CD8-positive, alpha-beta memory T cell (primary cell): ENCODE measurements at regions not wholly inside any gene's neighbourhood (a gene's known extent, or its start where the extent isn't known, plus 50 kb on each side); places are given as distances from the start of the nearest gene placed in this dataset.
A peak's percentile ranks its signal among the peaks of the same experiment; 100 is the strongest.

Source experiments
- CTCF ChIA-PET: fragments of 350-600 bp; sonication (Branson Sonifier 250); formaldehyde crosslinking; loops from one replicate; lab custom pipeline; 2021; ENCODE audit warnings: antibody characterized with exemption; lab: Charles Lee
- POLR2A ChIA-PET: fragments of 350-600 bp; sonication (Branson Sonifier 250); formaldehyde crosslinking; loops from one replicate; lab custom pipeline; 2021; ENCODE audit warnings: antibody characterized with exemption; lab: Charles Lee
- DNase-seq, 5 donors: peaks; one replicate each; pipeline versions ENCODE4 v3.0.0 to v3.0.0-alpha.2; 2020 to 2022; ENCODE audit warnings: mixed read lengths in 1 of 5
- H3K27ac ChIP-seq: one replicate; pipeline ENCODE4 v1.7.0; 2013; ENCODE audit warnings: low read depth, mild to moderate bottlenecking, low read length, moderate library complexity
- H3K27me3 ChIP-seq: 2 replicates; pipeline ENCODE4 v1.7.0; 2013; ENCODE audit warnings: low read length, mild to moderate bottlenecking; ENCODE audit not compliant: insufficient read depth, poor library complexity, severe bottlenecking
- H3K36me3 ChIP-seq: 2 replicates; pipeline ENCODE4 v1.7.0; 2013; ENCODE audit warnings: mild to moderate bottlenecking, low read length, moderate library complexity; ENCODE audit not compliant: insufficient read depth
- H3K4me1 ChIP-seq: 2 replicates; pipeline ENCODE4 v1.7.0; 2013; ENCODE audit warnings: mild to moderate bottlenecking, low read length, moderate library complexity; ENCODE audit not compliant: insufficient read depth
- H3K4me3 ChIP-seq: 2 replicates; pipeline ENCODE4 v1.7.0; 2013; ENCODE audit warnings: mild to moderate bottlenecking, low read length
- H3K9me3 ChIP-seq: 2 replicates; pipeline ENCODE4 v1.7.0; 2013; ENCODE audit warnings: mild to moderate bottlenecking, low read length
- H3K27ac Mint-ChIP-seq, 8 donors: one replicate each; pipeline ENCODE4 v1.8.0; 2020 to 2021; ENCODE audit warnings: mixed read lengths in 8 of 8, mild to moderate bottlenecking in 6 of 8, inconsistent platforms in 3 of 8, moderate library complexity in 3 of 8
- H3K27me3 Mint-ChIP-seq, 2 donors: one replicate each; pipeline ENCODE4 v1.8.0; 2020 to 2021; ENCODE audit warnings: mixed read lengths in 2 of 2, mild to moderate bottlenecking in 1 of 2, moderate library complexity in 1 of 2
- H3K36me3 Mint-ChIP-seq, 3 donors: one replicate each; pipeline ENCODE4 v1.8.0; 2020 to 2021; ENCODE audit warnings: mixed read lengths in 3 of 3, inconsistent platforms in 1 of 3, mild to moderate bottlenecking in 1 of 3
- H3K4me1 Mint-ChIP-seq, 3 donors: one replicate each; pipeline ENCODE4 v1.8.0; 2020 to 2021; ENCODE audit warnings: mixed read lengths in 3 of 3, inconsistent platforms in 1 of 3, mild to moderate bottlenecking in 1 of 3
- H3K4me3 Mint-ChIP-seq, 7 donors: one replicate each; pipeline ENCODE4 v1.8.0; 2020 to 2021; ENCODE audit warnings: mixed read lengths in 7 of 7, mild to moderate bottlenecking in 6 of 7, moderate library complexity in 4 of 7, inconsistent platforms in 2 of 7
- H3K9me3 Mint-ChIP-seq, 5 donors: one replicate each; pipeline ENCODE4 v1.8.0; 2020 to 2022; ENCODE audit warnings: mixed read lengths in 5 of 5, mild to moderate bottlenecking in 3 of 5, moderate library complexity in 2 of 5, inconsistent platforms in 1 of 5

DNA sequence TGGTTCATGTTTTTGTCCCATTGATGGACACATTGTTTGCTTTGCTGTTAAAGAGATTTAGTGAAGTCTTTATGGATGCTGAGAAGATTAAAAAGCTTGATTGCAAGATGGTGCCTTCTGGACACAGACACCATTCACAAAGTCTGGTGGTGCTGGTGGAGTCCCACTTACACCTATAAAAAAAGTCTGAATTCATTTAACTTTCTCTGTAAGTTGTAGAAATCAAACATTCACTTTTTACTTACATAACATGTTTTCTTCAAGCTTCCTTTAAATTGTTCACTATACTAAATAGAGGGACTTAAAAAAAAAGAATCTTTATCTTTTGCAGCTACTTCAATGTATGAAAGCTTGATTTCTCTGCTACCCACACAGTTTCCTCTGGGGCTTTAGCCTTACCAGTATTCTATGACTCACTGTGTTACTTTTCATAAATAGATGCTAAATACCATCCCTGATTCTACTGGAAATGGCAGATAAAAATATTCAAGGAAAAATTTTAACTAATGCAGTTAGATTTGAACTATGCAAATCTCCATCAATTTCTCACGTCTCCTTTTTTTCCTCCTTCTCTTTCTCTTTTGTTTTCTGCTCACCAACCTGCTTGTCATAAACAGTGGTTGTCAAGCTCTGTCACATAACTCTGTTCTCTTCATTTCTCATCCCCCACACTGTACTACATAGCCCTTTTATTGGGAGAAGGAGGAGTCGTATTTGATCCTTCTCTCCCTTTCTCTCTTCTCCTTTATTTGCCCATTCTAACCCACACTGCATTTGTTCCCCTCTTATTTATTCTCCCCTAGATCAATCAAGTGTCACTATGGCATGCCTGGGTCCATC, 89.7 kb downstream of the FAM76B start:
- peak overlapping the region; percentile 66 for H3K27ac ChIP-seq

GRCh38 chr11:95698676-95699557, 90.7 kb downstream of the FAM76B start:
- Mint-ChIP-seq H3K36me3 (peaks cover 0 to 1% (median 0%) of the 10 kb centered on the region in 3 donors), H3K9me3 (peaks cover 0 to 6% (median 0%) of the 10 kb centered on the region in 5 donors), H3K27ac (peak overlapping the region; percentile 24 to 98 (median 90)), H3K27me3 (no peaks in the 10 kb centered on the region), H3K4me3 (peak overlapping the region in 6 of 7 donors; percentile 5 to 83 (median 64)), H3K4me1 (peaks cover 36 to 49% (median 47%) of the 10 kb centered on the region in 3 donors)
- no peaks in the 10 kb centered on the region for H3K9me3 ChIP-seq
- no peaks in the 10 kb centered on the region for H3K27me3 ChIP-seq
- DNase-seq = no peak
- H3K36me3 ChIP-seq = no peaks in the 10 kb centered on the region
- no peak overlapping the region for H3K27ac ChIP-seq
- ChIA-PET CTCF (interaction anchor here (0.7 to 17.2 kb wide), 5 partner anchors 16 to 630 kb away, joined by 3 to 335 read pairs (median 3); partner anchors contain the start of gene SESN3), POLR2A (interaction anchor here (0.9 to 1.3 kb wide), 2 partner anchors 9 to 468 kb away, joined by 3 to 4 read pairs; partner anchors contain the start of gene SESN3)
- peaks cover 59% of the 10 kb centered on the region for H3K4me1 ChIP-seq
- peak overlapping the region; percentile 49 for H3K4me3 ChIP-seq

More for the DNA sequence above, 89.7 kb downstream of the FAM76B start:
- H3K9me3 Mint-ChIP-seq = no peaks in the 10 kb centered on the region
- peak overlapping the region; percentile 82 to 98 (median 94) for H3K27ac Mint-ChIP-seq
- Histone ChIP-seq H3K27me3 (no peaks in the 10 kb centered on the region), H3K4me1 (peaks cover 66% of the 10 kb centered on the region), H3K4me3 (peak overlapping the region; percentile 49), H3K36me3 (no peaks in the 10 kb centered on the region), H3K9me3 (no peaks in the 10 kb centered on the region)
- no peaks in the 10 kb centered on the region for H3K27me3 Mint-ChIP-seq
- DNase-seq = peak in 1 of 5 donors; percentile 40
- peak overlapping the region; percentile 68 to 86 (median 78) for H3K4me3 Mint-ChIP-seq
- H3K4me1 Mint-ChIP-seq = peaks cover 36 to 49% (median 47%) of the 10 kb centered on the region in 3 donors
- peaks cover 0 to 1% (median 0%) of the 10 kb centered on the region in 3 donors for H3K36me3 Mint-ChIP-seq
- CTCF ChIA-PET = interaction anchor here (0.6 to 17.2 kb wide), 5 partner anchors 12 to 631 kb away, joined by 3 to 335 read pairs (median 3); partner anchors contain the start of gene SESN3
- POLR2A ChIA-PET = interaction anchor here (0.9 to 1.3 kb wide), 2 partner anchors 10 to 469 kb away, joined by 3 to 4 read pairs; partner anchors contain the start of gene SESN3

- Mint-ChIP-seq H3K36me3 (peaks cover 0 to 1% (median 1%) of the 10 kb centered on the region in 3 donors), H3K27me3 (no peaks in the 10 kb centered on the region), H3K9me3 (peaks cover 0 to 7% (median 0%) of the 10 kb centered on the region in 5 donors), H3K4me1 (peaks cover 36 to 49% (median 47%) of the 10 kb centered on the region in 3 donors), H3K27ac (peak overlapping the region in 7 of 8 donors; percentile 23 to 98 (median 85)), H3K4me3 (peak overlapping the region in 3 of 7 donors; percentile 2 to 24 (median 15))
- no peaks in the 10 kb centered on the region for H3K27me3 ChIP-seq
- POLR2A ChIA-PET = interaction anchor here (0.6 kb wide), 1 partner anchor 8 kb away, joined by 3 read pairs; no protein-coding TSS in a partner anchor
- DNase-seq = no peak
- H3K4me3 ChIP-seq = no peak overlapping the region
- no peaks in the 10 kb centered on the region for H3K9me3 ChIP-seq
- peaks cover 48% of the 10 kb centered on the region for H3K4me1 ChIP-seq
- no peaks in the 10 kb centered on the region for H3K36me3 ChIP-seq
- no peak overlapping the region for H3K27ac ChIP-seq
- CTCF ChIA-PET = interaction anchor here (1.1 to 17.2 kb wide), 3 partner anchors 8 to 543 kb away, joined by 3 to 335 read pairs (median 37); no protein-coding TSS in a partner anchor
Measured at GRCh38 chr11:95697614-95698408, 91.8 kb downstream of the FAM76B start.

DNA sequence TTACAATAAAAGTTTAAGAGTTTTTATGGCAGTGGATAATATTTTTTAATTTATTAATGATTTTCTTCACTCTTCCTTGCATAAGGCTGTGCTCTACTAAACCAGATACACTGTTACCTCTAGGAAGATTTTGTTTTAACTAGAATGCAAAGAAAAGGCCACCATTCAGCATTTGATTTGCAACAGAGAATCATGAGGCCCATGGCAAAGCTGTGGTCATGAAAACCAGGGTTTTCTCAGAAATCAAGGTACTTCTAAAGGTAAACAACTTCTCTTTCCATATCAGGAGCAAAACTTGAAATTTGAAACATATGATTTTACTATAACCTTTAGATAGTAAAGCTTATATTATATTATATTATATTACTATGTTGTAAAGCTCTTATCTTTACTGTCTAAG, 94.4 kb downstream of the FAM76B start:
- no peak overlapping the region for H3K4me3 ChIP-seq
- Mint-ChIP-seq H3K27ac (no peak overlapping the region), H3K4me3 (no peak overlapping the region), H3K4me1 (peaks cover 25 to 35% (median 33%) of the 10 kb centered on the region in 3 donors), H3K36me3 (peaks cover 0 to 4% (median 1%) of the 10 kb centered on the region in 3 donors), H3K9me3 (peaks cover 0 to 7% (median 0%) of the 10 kb centered on the region in 5 donors), H3K27me3 (no peaks in the 10 kb centered on the region)
- no peaks in the 10 kb centered on the region for H3K36me3 ChIP-seq
- DNase-seq = no peak
- H3K27me3 ChIP-seq = no peaks in the 10 kb centered on the region
- H3K4me1 ChIP-seq = peaks cover 48% of the 10 kb centered on the region
- POLR2A ChIA-PET = interaction anchor here (0.6 kb wide), 1 partner anchor 1955 kb away, joined by 4 read pairs; no protein-coding TSS in a partner anchor
- CTCF ChIA-PET = interaction anchor here (1.3 to 17.2 kb wide), 3 partner anchors 8 to 540 kb away, joined by 4 to 335 read pairs (median 37); no protein-coding TSS in a partner anchor
- no peaks in the 10 kb centered on the region for H3K9me3 ChIP-seq
- no peak overlapping the region for H3K27ac ChIP-seq

DNA sequence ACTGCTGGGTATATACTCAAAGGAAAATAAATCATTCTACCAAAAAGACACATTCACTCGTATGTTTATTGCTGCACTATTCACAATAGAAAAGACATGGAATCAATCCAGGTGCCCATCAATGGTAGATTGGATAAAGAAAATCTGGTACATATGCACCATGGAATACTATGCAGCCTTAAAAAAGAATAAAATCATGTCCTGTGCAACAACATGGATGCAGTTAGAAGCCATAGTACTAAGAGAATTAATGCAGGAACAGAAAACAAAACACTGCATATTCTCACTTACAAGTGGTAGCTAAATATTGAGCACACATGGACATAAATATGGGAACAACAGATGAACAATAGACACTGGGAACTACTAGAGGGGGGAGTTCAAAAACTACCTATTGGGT, 96.3 kb downstream of the FAM76B start:
- H3K4me3 ChIP-seq = no peak overlapping the region
- H3K27ac ChIP-seq = no peak overlapping the region
- CTCF ChIA-PET = interaction anchor here (6.4 to 17.2 kb wide), 2 partner anchors 12 to 539 kb away, joined by 37 to 335 read pairs; no protein-coding TSS in a partner anchor
- H3K9me3 Mint-ChIP-seq = peaks cover 0 to 7% (median 0%) of the 10 kb centered on the region in 5 donors
- peaks cover 6 to 16% (median 14%) of the 10 kb centered on the region in 3 donors for H3K4me1 Mint-ChIP-seq
- H3K4me1 ChIP-seq = peaks cover 47% of the 10 kb centered on the region
- H3K27me3 ChIP-seq = no peaks in the 10 kb centered on the region
- H3K9me3 ChIP-seq = no peaks in the 10 kb centered on the region
- no peak overlapping the region for H3K4me3 Mint-ChIP-seq
- no peaks in the 10 kb centered on the region for H3K36me3 ChIP-seq
- POLR2A ChIA-PET = no interaction called here
- H3K27ac Mint-ChIP-seq = no peak overlapping the region
- DNase-seq = no peak
- no peaks in the 10 kb centered on the region for H3K27me3 Mint-ChIP-seq
- H3K36me3 Mint-ChIP-seq = peaks cover 0 to 4% (median 1%) of the 10 kb centered on the region in 3 donors

GRCh38 chr11:95692526-95693260, 96.9 kb downstream of the FAM76B start:
- no peak overlapping the region for H3K4me3 ChIP-seq
- CTCF ChIA-PET = interaction anchor here (6.4 kb wide), 1 partner anchor 13 kb away, joined by 37 read pairs; no protein-coding TSS in a partner anchor
- peaks cover 0 to 4% (median 1%) of the 10 kb centered on the region in 3 donors for H3K36me3 Mint-ChIP-seq
- no peaks in the 10 kb centered on the region for H3K27me3 Mint-ChIP-seq
- no peak overlapping the region for H3K4me3 Mint-ChIP-seq
- DNase-seq = no peak
- POLR2A ChIA-PET = no interaction called here
- H3K9me3 ChIP-seq = no peaks in the 10 kb centered on the region
- H3K4me1 Mint-ChIP-seq = peaks cover 5 to 10% (median 8%) of the 10 kb centered on the region in 3 donors
- H3K27ac Mint-ChIP-seq = no peak overlapping the region
- no peaks in the 10 kb centered on the region for H3K27me3 ChIP-seq
- H3K9me3 Mint-ChIP-seq = peaks cover 0 to 7% (median 0%) of the 10 kb centered on the region in 5 donors
- no peak overlapping the region for H3K27ac ChIP-seq
- H3K36me3 ChIP-seq = no peaks in the 10 kb centered on the region
- H3K4me1 ChIP-seq = peaks cover 47% of the 10 kb centered on the region
